ENCODE measurements at regions not wholly inside any gene's neighbourhood (a gene's known extent, or its start where the extent isn't known, plus 50 kb on each side); places are given as distances from the start of the nearest gene placed in this dataset.

GRCh38 chr2:120953843-120954584 is 218.3 kb downstream of the GLI2 start:
- H3K27ac Mint-ChIP-seq = no peak overlapping the region
- peaks cover 18% of the 10 kb centered on the region for H3K36me3 Mint-ChIP-seq
- no peaks in the 10 kb centered on the region for H3K9me3 Mint-ChIP-seq
- DNase-seq (ENCODE audit: low spot score in 2 of 2, unreplicated experiment in 2 of 2) = no peak
- TF ChIP-seq, protein P1, sequence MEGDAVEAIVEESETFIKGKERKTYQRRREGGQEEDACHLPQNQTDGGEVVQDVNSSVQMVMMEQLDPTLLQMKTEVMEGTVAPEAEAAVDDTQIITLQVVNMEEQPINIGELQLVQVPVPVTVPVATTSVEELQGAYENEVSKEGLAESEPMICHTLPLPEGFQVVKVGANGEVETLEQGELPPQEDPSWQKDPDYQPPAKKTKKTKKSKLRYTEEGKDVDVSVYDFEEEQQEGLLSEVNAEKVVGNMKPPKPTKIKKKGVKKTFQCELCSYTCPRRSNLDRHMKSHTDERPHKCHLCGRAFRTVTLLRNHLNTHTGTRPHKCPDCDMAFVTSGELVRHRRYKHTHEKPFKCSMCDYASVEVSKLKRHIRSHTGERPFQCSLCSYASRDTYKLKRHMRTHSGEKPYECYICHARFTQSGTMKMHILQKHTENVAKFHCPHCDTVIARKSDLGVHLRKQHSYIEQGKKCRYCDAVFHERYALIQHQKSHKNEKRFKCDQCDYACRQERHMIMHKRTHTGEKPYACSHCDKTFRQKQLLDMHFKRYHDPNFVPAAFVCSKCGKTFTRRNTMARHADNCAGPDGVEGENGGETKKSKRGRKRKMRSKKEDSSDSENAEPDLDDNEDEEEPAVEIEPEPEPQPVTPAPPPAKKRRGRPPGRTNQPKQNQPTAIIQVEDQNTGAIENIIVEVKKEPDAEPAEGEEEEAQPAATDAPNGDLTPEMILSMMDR (IDR thresholded peaks at IDR 0.05; ENCODE audit: unreplicated experiment) = no peak
- H3K4me1 Mint-ChIP-seq = peaks cover 3% of the 10 kb centered on the region
- no peak overlapping the region for H3K4me3 Mint-ChIP-seq
- no peaks in the 10 kb centered on the region for H3K27me3 Mint-ChIP-seq (ENCODE audit: low read depth)

DNA sequence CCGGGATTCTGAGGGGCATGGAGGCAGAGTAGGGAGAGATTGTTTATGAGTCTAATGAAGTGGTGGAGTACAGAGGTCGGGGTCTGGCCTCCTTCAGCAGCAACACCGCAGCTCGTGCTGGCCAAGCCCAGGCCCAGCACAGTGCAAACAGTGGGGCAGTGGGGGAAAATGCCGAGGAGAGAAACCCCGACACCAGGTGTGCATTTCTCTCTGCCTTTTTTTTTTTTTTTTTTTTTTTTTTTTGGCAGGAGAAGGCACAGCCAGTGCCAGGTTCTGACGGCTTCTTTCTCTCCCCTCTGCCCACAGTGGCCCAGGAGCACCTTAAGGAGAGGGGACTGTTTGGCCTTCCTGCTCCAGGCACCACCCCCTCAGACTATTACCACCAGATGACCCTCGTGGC is 219.3 kb downstream of the GLI2 start:
- TF ChIP-seq, protein P1 (IDR thresholded peaks at IDR 0.05; ENCODE audit: unreplicated experiment) = no peak
- Mint-ChIP-seq H3K4me3 (no peak overlapping the region), H3K36me3 (peaks cover 18% of the 10 kb centered on the region), H3K27me3 (ENCODE audit: low read depth) (no peaks in the 10 kb centered on the region), H3K4me1 (peaks cover 8% of the 10 kb centered on the region), H3K27ac (no peak overlapping the region), H3K9me3 (no peaks in the 10 kb centered on the region)
- DNase-seq (ENCODE audit: low spot score in 2 of 2, unreplicated experiment in 2 of 2) = no peak

DNA sequence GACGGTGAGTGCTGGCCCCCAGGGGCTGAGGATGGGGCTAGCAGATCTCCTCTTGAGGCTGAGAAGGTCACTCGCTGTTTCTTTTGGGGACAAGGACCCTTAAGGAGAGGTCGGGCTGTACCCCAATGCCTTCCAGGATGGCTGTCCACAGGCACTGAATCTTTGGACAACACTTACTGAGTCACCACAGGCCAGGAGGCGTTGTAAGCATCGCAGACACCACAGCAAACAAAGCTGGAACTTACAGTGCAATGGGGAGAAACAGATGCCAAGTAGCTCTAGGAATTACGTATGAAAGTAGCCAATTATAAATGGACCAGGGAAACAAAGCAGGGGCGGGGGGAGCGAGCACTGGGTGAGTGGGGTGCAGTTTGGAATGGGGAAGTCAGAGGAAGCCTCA is 219.8 kb downstream of the GLI2 start:
- Mint-ChIP-seq H3K36me3 (peaks cover 18% of the 10 kb centered on the region), H3K27ac (no peak overlapping the region), H3K4me1 (peaks cover 8% of the 10 kb centered on the region), H3K27me3 (ENCODE audit: low read depth) (no peaks in the 10 kb centered on the region), H3K4me3 (no peak overlapping the region), H3K9me3 (no peaks in the 10 kb centered on the region)
- no peak for DNase-seq (ENCODE audit: low spot score in 2 of 2, unreplicated experiment in 2 of 2)
- TF ChIP-seq, protein P1 (IDR thresholded peaks at IDR 0.05; ENCODE audit: unreplicated experiment) = no peak

GRCh38 chr2:120956486-120957156 is 221.0 kb downstream of the GLI2 start:
- peaks cover 8% of the 10 kb centered on the region for H3K4me1 Mint-ChIP-seq
- no peaks in the 10 kb centered on the region for H3K27me3 Mint-ChIP-seq (ENCODE audit: low read depth)
- TF ChIP-seq, protein P1 (IDR thresholded peaks at IDR 0.05; ENCODE audit: unreplicated experiment) = no peak
- no peak overlapping the region for H3K4me3 Mint-ChIP-seq
- H3K9me3 Mint-ChIP-seq = no peaks in the 10 kb centered on the region
- no peak for DNase-seq (ENCODE audit: low spot score in 2 of 2, unreplicated experiment in 2 of 2)
- H3K36me3 Mint-ChIP-seq = peaks cover 15% of the 10 kb centered on the region
- H3K27ac Mint-ChIP-seq = no peak overlapping the region

DNA sequence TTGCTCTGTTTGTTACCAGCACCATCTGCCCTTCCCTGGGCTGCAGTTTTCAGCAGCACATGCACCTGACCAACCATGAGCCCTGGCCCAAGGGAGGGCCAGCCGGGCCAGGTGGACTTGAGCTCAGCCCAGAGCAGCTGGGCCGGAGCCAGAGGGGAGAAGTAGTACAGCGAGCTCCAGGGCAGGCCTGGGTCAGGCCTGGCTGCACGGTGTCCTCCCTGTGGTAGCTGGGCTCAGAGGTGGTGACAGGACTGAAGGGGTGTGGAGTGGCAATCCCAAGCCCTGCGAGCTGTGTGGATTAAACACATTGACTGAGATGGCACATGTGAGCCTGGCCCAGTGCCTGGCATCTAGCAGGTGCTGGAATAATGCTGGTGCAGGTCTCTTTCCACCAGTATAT is 222.2 kb downstream of the GLI2 start:
- H3K27ac Mint-ChIP-seq = no peak overlapping the region
- H3K27me3 Mint-ChIP-seq (ENCODE audit: low read depth) = no peaks in the 10 kb centered on the region
- DNase-seq (ENCODE audit: low spot score in 2 of 2, unreplicated experiment in 2 of 2) = no peak
- TF ChIP-seq, protein P1 (IDR thresholded peaks at IDR 0.05; ENCODE audit: unreplicated experiment) = no peak
- no peaks in the 10 kb centered on the region for H3K9me3 Mint-ChIP-seq
- H3K4me1 Mint-ChIP-seq = peaks cover 8% of the 10 kb centered on the region
- H3K4me3 Mint-ChIP-seq = no peak overlapping the region
- H3K36me3 Mint-ChIP-seq = peaks cover 15% of the 10 kb centered on the region
